Heart left ventricle (tissue), 16 donors: ENCODE measurements at regions not wholly inside any gene's neighbourhood (a gene's known extent, or its start where the extent isn't known, plus 50 kb on each side); places are given as distances from the start of the nearest gene placed in this dataset.

Source experiments
- ATAC-seq, 4 donors: fragments of 200-7000 bp; cut with Tn5 transposase; one replicate each; pipeline ENCODE4 v1.9.1; 2020 to 2022; ENCODE audit warnings: moderate library complexity in 4 of 4, mild to moderate bottlenecking in 3 of 4, moderate number of reproducible peaks in 1 of 4
- DNase-seq, 5 donors: peaks; one replicate each; pipeline ENCODE4 v3.0.0-alpha.2; 2020
- H3K27ac ChIP-seq, 12 donors: fragments of 200-600 bp; sonication (generic) in 4 of 12; one replicate each; pipeline versions ENCODE4 v1.5.0 to v1.8.0; 2016 to 2022; ENCODE audit warnings: mild to moderate bottlenecking in 2 of 12
- H3K27me3 ChIP-seq, 9 donors: fragments of 200-600 bp; sonication (generic) in 2 of 9; one replicate each; pipeline versions ENCODE4 v1.5.1 to v1.8.0; 2016 to 2022; ENCODE audit warnings: mild to moderate bottlenecking in 3 of 9
- H3K36me3 ChIP-seq, 9 donors: fragments of 200-600 bp; sonication (generic) in 2 of 9; one replicate each; pipeline versions ENCODE4 v1.5.0 to v1.8.0; 2018 to 2022; ENCODE audit warnings: mild to moderate bottlenecking in 2 of 9
- H3K4me1 ChIP-seq, 12 donors: fragments of 200-600 bp; sonication (generic) in 4 of 12; one replicate each; pipeline versions ENCODE4 v1.5.0 to v1.8.0; 2016 to 2022; ENCODE audit warnings: mild to moderate bottlenecking in 3 of 12
- H3K4me3 ChIP-seq, 12 donors: fragments of 200-600 bp; sonication (generic) in 4 of 12; one replicate each; pipeline versions ENCODE4 v1.5.0 to v1.8.0; 2017 to 2022; ENCODE audit warnings: mild to moderate bottlenecking in 9 of 12, moderate library complexity in 4 of 12
- H3K9me3 ChIP-seq, 12 donors: fragments of 200-600 bp; sonication (generic) in 4 of 12; one replicate each; pipeline versions ENCODE4 v1.5.0 to v1.8.0; 2016 to 2022; ENCODE audit warnings: mild to moderate bottlenecking in 1 of 12
- CTCF ChIP-seq, 12 donors: fragments of 200-600 bp; sonication (generic) in 4 of 12; IDR thresholded peaks; one replicate each; pipeline versions ENCODE4 v1.5.0 to v1.8.0; 2018 to 2022; ENCODE audit warnings: antibody characterized with exemption in 12 of 12, mild to moderate bottlenecking in 5 of 12
- POLR2A ChIP-seq, 2 donors: fragments of 450-650 bp; IDR thresholded peaks; one replicate each; pipeline ENCODE4 v1.6.1; 2017; ENCODE audit warnings: antibody characterized with exemption in 2 of 2, mild to moderate bottlenecking in 2 of 2, moderate library complexity in 2 of 2
- WGBS, 4 donors: extraction: QIAGEN DNeasy Blood & Tissue Kit in 2 of 4; methylation state at CpG; one replicate each; pipeline versions ENCODE4 v1.1.5 to v1.1.7; 2013 to 2018; 5-methylcytosine and 5-hydroxymethylcytosine counted together
- intact Hi-C, 10 donors: fragments of 100-400 bp; cut with DNase I; formaldehyde crosslinking; loops; one replicate each; pipeline versions ENCODE4 v1.11.1 to v1.14.2; 2022
- donor health status: ischemic (EF 13 %, LVEDD 7.1; RV severe dilation, severe dysfunction).
- donor health status: healthy with polysubstance abuse.
- donor health status: DM: no; HTN: yes; CAD: no.
- donor health status: DM: no; HTN: no; CAD: no.
- donor health status: ischemic (EF 25% LVEDD 6.9; RV normal size, moderate dysfunction).
- donor health status: ischemic (EF 25% LVEDD 5.7; RV mildly dilated, moderate dysfunction).
- donor health status: healthy.
- donor health status: DM: yes; HTN: yes; CAD: no.
- donor health status: ischemic (EF 35%, LVEDD 5.7; RV mildly dilated, moderate dysfunction).
- donor health status: nonischemic (EF 11% LVEDD 7.7; RV severe dilation, severe dysfunction).
- donor health status: DM: yes; HTN: yes; CAD: no.
- donor health status: PGD.
- donor health status: ischemic (EF 29% LVEDD 5.4; RV normal size, mild dysfunction).
- donor health status: nonischemic (EF 23%, LVEDD 6.1; RV moderate dilation, normal function).

- no peaks in the 10 kb centered on the region for H3K9me3 ChIP-seq
- intact Hi-C loops, result no loop called here
- H3K4me3 ChIP-seq, result no peak overlapping the region
- DNase-seq (no peak), ATAC-seq (no peak)
- no peak overlapping the region for H3K27ac ChIP-seq
- H3K36me3 ChIP-seq, result no peaks in the 10 kb centered on the region
- no peaks in the 10 kb centered on the region for H3K27me3 ChIP-seq
- 63 to 82% (median 80%) methylated on average over 3 of the region's 3 CpGs for WGBS, 4 donors
- no peaks in the 10 kb centered on the region for H3K4me1 ChIP-seq
- TF ChIP-seq POLR2A (IDR thresholded peaks at IDR 0.05) (no peak), CTCF (IDR thresholded peaks at IDR 0.05) (no peak)
Measured at GRCh38 chr2:204494681-204495080, 50.6 kb upstream of the PARD3B start.

DNA sequence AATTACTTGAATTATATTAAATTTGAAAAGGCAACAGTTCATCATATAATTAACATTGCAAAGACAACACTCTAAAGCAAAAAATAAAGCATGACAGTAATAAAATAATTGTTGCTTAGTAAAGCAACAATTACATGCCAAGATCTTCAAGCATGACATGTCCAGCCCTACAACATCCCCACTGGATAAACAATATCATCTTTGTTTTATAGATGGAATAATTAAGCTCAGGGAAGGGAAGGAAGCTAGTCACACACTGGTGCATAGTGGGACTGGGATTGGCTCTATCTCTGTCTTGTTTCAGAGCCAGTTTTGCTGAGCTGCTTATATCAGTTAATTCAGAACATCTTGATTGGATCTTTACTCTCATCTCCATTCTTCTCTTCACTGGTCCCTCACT is 49.9 kb upstream of the PARD3B start:
- ATAC-seq (no peak), DNase-seq (no peak)
- intact Hi-C loops, result no loop called here
- Histone ChIP-seq H3K4me3 (no peak overlapping the region), H3K36me3 (no peaks in the 10 kb centered on the region), H3K4me1 (no peaks in the 10 kb centered on the region), H3K9me3 (no peaks in the 10 kb centered on the region), H3K27ac (no peak overlapping the region), H3K27me3 (no peaks in the 10 kb centered on the region)
- TF ChIP-seq POLR2A (IDR thresholded peaks at IDR 0.05), result no peak
- no peak for TF ChIP-seq CTCF (IDR thresholded peaks at IDR 0.05)
